K562 (cell line): ENCODE measurements at regions not wholly inside any gene's neighbourhood (a gene's known extent, or its start where the extent isn't known, plus 50 kb on each side); places are given as distances from the start of the nearest gene placed in this dataset.

Source experiments
- CEBPG ChIP-seq, 3 experiments: fragments of 200-800 bp in 1 of 3; sonication (Bioruptor generic) in 1 of 3; sonication (generic) in 1 of 3; formaldehyde crosslinking in 1 of 3; IDR thresholded peaks in 2 of 3; conservative IDR thresholded peaks in 1 of 3; 2 replicates each; pipeline versions ENCODE4 v1.6.1 to v1.8.0; 2016 to 2022; ENCODE audit warnings: missing compliant biosample characterization in 2 of 3, missing genetic modification characterization in 2 of 3, mild to moderate bottlenecking in 1 of 3, missing genetic modification reagents in 1 of 3
- SMC3 ChIP-seq: conservative IDR thresholded peaks from 2 replicates; pipeline ENCODE4 v1.6.1; 2011; ENCODE audit warnings: low read depth, low read length, improper control_type of control experiment; ENCODE audit not compliant: insufficient read depth
- SOX6 ChIP-seq: fragments of 450-650 bp; IDR thresholded peaks from 2 replicates; pipeline ENCODE4 v1.6.1; 2014; ENCODE audit warnings: mild to moderate bottlenecking
- ZNF696 ChIP-seq: fragments of 250-450 bp; sonication (Bioruptor Pico); conservative IDR thresholded peaks from 2 replicates; pipeline ENCODE4 v1.4.0; 2020; ENCODE audit warnings: mild to moderate bottlenecking, moderate library complexity
- TF ChIP-seq, protein P1 (sequence below): IDR thresholded peaks from 2 replicates; pipeline ENCODE4 v1.6.1; 2011; ENCODE audit warnings: borderline replicate concordance, low read depth, mild to moderate bottlenecking, moderate library complexity, low read length; ENCODE audit not compliant: insufficient read depth, poor library complexity, severe bottlenecking
- TF ChIP-seq, protein P2 (sequence below): sonication (generic); formaldehyde crosslinking; IDR thresholded peaks from 2 replicates; pipeline ENCODE4 v1.8.1; 2023; ENCODE audit warnings: mild to moderate bottlenecking, missing genetic modification reagents
- TF ChIP-seq, protein P3 (sequence below): fragments of 450-650 bp; conservative IDR thresholded peaks from 2 replicates; pipeline ENCODE4 v1.6.1; 2016; ENCODE audit warnings: missing genetic modification characterization, low read depth, mild to moderate bottlenecking, missing compliant biosample characterization, moderate library complexity
- TF ChIP-seq, protein P4 (sequence below): sonication (generic); formaldehyde crosslinking; IDR thresholded peaks from 2 replicates; pipeline ENCODE4 v1.8.0; 2022; ENCODE audit warnings: mild to moderate bottlenecking, missing genetic modification reagents

DNA sequence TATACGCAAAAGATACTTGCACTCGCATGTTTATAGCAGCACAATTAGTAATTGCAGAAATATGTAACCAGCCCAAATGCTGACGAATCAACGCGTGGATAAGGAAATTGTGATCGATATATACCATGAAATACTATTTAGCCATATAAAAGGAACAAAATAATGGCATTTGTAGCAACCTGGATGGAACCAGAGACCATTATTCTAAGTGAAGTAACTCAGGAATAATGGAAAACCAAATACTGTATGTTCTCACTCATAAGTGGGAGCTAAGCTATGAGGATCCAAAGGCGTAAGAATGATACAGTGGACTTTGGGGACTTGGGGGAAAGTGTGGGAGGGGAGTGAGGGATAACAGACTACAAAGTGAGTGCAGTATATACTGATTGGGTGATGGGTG, 1008.0 kb upstream of the CRIM1 start (continued):
- TF ChIP-seq, protein P1, sequence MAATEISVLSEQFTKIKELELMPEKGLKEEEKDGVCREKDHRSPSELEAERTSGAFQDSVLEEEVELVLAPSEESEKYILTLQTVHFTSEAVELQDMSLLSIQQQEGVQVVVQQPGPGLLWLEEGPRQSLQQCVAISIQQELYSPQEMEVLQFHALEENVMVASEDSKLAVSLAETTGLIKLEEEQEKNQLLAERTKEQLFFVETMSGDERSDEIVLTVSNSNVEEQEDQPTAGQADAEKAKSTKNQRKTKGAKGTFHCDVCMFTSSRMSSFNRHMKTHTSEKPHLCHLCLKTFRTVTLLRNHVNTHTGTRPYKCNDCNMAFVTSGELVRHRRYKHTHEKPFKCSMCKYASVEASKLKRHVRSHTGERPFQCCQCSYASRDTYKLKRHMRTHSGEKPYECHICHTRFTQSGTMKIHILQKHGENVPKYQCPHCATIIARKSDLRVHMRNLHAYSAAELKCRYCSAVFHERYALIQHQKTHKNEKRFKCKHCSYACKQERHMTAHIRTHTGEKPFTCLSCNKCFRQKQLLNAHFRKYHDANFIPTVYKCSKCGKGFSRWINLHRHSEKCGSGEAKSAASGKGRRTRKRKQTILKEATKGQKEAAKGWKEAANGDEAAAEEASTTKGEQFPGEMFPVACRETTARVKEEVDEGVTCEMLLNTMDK = no peak
- TF ChIP-seq SMC3 (no peak), SOX6 (no peak), CEBPG (CRISPR knock-in tag; IDR thresholded peaks at IDR 0.05) (no peak), CEBPG (tag; conservative IDR thresholded peaks at IDR 0.05 in 1 of 2, IDR thresholded peaks at IDR 0.05 in 1 of 2) (no peak), ZNF696 (CRISPR knock-in tag) (no peak)
- TF ChIP-seq, protein P2, sequence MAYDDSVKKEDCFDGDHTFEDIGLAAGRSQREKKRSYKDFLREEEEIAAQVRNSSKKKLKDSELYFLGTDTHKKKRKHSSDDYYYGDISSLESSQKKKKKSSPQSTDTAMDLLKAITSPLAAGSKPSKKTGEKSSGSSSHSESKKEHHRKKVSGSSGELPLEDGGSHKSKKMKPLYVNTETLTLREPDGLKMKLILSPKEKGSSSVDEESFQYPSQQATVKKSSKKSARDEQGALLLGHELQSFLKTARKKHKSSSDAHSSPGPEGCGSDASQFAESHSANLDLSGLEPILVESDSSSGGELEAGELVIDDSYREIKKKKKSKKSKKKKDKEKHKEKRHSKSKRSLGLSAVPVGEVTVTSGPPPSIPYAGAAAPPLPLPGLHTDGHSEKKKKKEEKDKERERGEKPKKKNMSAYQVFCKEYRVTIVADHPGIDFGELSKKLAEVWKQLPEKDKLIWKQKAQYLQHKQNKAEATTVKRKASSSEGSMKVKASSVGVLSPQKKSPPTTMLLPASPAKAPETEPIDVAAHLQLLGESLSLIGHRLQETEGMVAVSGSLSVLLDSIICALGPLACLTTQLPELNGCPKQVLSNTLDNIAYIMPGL (CRISPR knock-in tag) = no peak
- TF ChIP-seq, protein P3, sequence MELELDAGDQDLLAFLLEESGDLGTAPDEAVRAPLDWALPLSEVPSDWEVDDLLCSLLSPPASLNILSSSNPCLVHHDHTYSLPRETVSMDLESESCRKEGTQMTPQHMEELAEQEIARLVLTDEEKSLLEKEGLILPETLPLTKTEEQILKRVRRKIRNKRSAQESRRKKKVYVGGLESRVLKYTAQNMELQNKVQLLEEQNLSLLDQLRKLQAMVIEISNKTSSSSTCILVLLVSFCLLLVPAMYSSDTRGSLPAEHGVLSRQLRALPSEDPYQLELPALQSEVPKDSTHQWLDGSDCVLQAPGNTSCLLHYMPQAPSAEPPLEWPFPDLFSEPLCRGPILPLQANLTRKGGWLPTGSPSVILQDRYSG (tag) = no peak
- TF ChIP-seq, protein P4, sequence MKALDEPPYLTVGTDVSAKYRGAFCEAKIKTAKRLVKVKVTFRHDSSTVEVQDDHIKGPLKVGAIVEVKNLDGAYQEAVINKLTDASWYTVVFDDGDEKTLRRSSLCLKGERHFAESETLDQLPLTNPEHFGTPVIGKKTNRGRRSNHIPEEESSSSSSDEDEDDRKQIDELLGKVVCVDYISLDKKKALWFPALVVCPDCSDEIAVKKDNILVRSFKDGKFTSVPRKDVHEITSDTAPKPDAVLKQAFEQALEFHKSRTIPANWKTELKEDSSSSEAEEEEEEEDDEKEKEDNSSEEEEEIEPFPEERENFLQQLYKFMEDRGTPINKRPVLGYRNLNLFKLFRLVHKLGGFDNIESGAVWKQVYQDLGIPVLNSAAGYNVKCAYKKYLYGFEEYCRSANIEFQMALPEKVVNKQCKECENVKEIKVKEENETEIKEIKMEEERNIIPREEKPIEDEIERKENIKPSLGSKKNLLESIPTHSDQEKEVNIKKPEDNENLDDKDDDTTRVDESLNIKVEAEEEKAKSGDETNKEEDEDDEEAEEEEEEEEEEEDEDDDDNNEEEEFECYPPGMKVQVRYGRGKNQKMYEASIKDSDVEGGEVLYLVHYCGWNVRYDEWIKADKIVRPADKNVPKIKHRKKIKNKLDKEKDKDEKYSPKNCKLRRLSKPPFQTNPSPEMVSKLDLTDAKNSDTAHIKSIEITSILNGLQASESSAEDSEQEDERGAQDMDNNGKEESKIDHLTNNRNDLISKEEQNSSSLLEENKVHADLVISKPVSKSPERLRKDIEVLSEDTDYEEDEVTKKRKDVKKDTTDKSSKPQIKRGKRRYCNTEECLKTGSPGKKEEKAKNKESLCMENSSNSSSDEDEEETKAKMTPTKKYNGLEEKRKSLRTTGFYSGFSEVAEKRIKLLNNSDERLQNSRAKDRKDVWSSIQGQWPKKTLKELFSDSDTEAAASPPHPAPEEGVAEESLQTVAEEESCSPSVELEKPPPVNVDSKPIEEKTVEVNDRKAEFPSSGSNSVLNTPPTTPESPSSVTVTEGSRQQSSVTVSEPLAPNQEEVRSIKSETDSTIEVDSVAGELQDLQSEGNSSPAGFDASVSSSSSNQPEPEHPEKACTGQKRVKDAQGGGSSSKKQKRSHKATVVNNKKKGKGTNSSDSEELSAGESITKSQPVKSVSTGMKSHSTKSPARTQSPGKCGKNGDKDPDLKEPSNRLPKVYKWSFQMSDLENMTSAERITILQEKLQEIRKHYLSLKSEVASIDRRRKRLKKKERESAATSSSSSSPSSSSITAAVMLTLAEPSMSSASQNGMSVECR (CRISPR knock-in tag) = no peak
